ENCODE measurements at regions not wholly inside any gene's neighbourhood (a gene's known extent, or its start where the extent isn't known, plus 50 kb on each side); places are given as distances from the start of the nearest gene placed in this dataset.

GRCh38 chr15:96023081-96023480 lies 307.4 kb upstream of the NR2F2 start:
- TF ChIP-seq, protein P1, sequence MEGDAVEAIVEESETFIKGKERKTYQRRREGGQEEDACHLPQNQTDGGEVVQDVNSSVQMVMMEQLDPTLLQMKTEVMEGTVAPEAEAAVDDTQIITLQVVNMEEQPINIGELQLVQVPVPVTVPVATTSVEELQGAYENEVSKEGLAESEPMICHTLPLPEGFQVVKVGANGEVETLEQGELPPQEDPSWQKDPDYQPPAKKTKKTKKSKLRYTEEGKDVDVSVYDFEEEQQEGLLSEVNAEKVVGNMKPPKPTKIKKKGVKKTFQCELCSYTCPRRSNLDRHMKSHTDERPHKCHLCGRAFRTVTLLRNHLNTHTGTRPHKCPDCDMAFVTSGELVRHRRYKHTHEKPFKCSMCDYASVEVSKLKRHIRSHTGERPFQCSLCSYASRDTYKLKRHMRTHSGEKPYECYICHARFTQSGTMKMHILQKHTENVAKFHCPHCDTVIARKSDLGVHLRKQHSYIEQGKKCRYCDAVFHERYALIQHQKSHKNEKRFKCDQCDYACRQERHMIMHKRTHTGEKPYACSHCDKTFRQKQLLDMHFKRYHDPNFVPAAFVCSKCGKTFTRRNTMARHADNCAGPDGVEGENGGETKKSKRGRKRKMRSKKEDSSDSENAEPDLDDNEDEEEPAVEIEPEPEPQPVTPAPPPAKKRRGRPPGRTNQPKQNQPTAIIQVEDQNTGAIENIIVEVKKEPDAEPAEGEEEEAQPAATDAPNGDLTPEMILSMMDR (IDR thresholded peaks at IDR 0.05; ENCODE audit: control extremely low read depth in 1 of 3, insufficient read depth in 1 of 3, low read depth in 1 of 3, low read length in 3 of 3): no peak
- TF ChIP-seq E2F6 (IDR thresholded peaks at IDR 0.05) (no peak), POLR2A (IDR thresholded peaks at IDR 0.05; ENCODE audit: control extremely low read depth in 1 of 2, low read depth in 2 of 2, low read length in 2 of 2) (no peak), CHD7 (IDR thresholded peaks at IDR 0.05; ENCODE audit: insufficient replicate concordance, low read length) (no peak), SP2 (IDR thresholded peaks at IDR 0.05; ENCODE audit: low read length) (no peak), RFX5 (IDR thresholded peaks at IDR 0.05; ENCODE audit: borderline replicate concordance, low read depth, low read length) (no peak)

All from H1 (cell line).